Activated CD4-positive, alpha-beta T cell treated with anti-CD3 and anti-CD28 coated beads, Interleukin-2, amount 50 U/mL, for 16 hours (primary cell): ENCODE measurements at regions not wholly inside any gene's neighbourhood (a gene's known extent, or its start where the extent isn't known, plus 50 kb on each side); places are given as distances from the start of the nearest gene placed in this dataset.

Experiments used
- DNase-seq: peaks from one replicate; pipeline ENCODE4 v3.0.0-alpha.2; 2020

- no peak for DNase-seq
Measured at GRCh38 chr14:85479771-85480170, 50.2 kb upstream of the FLRT2 start.
